Psoas muscle (tissue), 7 donors: ENCODE measurements at regions not wholly inside any gene's neighbourhood (a gene's known extent, or its start where the extent isn't known, plus 50 kb on each side); places are given as distances from the start of the nearest gene placed in this dataset.

Source experiments
- ATAC-seq, 4 donors: fragments of 200-7000 bp; cut with Tn5 transposase; one replicate each; pipeline ENCODE4 v1.9.1; 2020; ENCODE audit warnings: moderate library complexity in 3 of 4, mild to moderate bottlenecking in 2 of 4
- DNase-seq, 2 donors: peaks; one replicate each; pipeline ENCODE4 v3.0.0-alpha.2; 2020
- H3K27ac ChIP-seq: fragments of 200-600 bp; one replicate; pipeline ENCODE4 v1.8.0; 2022
- H3K27me3 ChIP-seq, 3 donors: fragments of 200-600 bp in 1 of 3; one replicate each; pipeline versions ENCODE4 v1.6.1 to v1.8.0; 2013 to 2022; ENCODE audit warnings: low read length in 2 of 3, mild to moderate bottlenecking in 2 of 3, moderate library complexity in 1 of 3; ENCODE audit not compliant: insufficient read depth in 3 of 3
- H3K36me3 ChIP-seq, 2 donors: fragments of 200-600 bp in 1 of 2; one replicate each; pipeline versions ENCODE4 v1.6.1 to v1.8.0; 2013 to 2022; ENCODE audit warnings: low read depth in 1 of 2, mild to moderate bottlenecking in 1 of 2, moderate library complexity in 1 of 2; ENCODE audit not compliant: insufficient read depth in 1 of 2
- H3K4me1 ChIP-seq: fragments of 200-600 bp; one replicate; pipeline ENCODE4 v1.8.0; 2022
- H3K4me3 ChIP-seq: fragments of 200-600 bp; one replicate; pipeline ENCODE4 v1.8.0; 2022; ENCODE audit warnings: mild to moderate bottlenecking
- H3K9me3 ChIP-seq: fragments of 200-600 bp; one replicate; pipeline ENCODE4 v1.8.0; 2022
- CTCF ChIP-seq: fragments of 200-600 bp; IDR thresholded peaks from one replicate; pipeline ENCODE4 v1.8.0; 2022; ENCODE audit warnings: antibody characterized with exemption
- WGBS, 3 donors: extraction: QIAGEN DNeasy Blood & Tissue Kit; methylation state at CpG; one replicate each; pipeline versions ENCODE4 v1.1.6 to v1.1.7; 2013; 5-methylcytosine and 5-hydroxymethylcytosine counted together
- intact Hi-C, 2 donors: fragments of 100-400 bp; cut with DNase I; formaldehyde crosslinking; loops; one replicate each; pipeline versions ENCODE4 v1.11.0 to v1.14.2; 2022
- donor health status: healthy with polysubstance abuse.
- donor health status: DM: no; HTN: no; CAD: no; lungs with moderate emphysema.
- donor health status: Bipolar disorder and iron deficiency.
- donor health status: healthy.
- donor health status: DM: yes; HTN: yes; CAD: no.
- donor health status: DM: no; HTN: no; CAD: no.
- donor health status: DM: yes; HTN: yes; CAD: no.

- Histone ChIP-seq H3K27me3 (no peaks in the 10 kb centered on the region), H3K9me3 (no peaks in the 10 kb centered on the region), H3K4me3 (no peak overlapping the region), H3K27ac (no peak overlapping the region), H3K36me3 (no peaks in the 10 kb centered on the region), H3K4me1 (no peaks in the 10 kb centered on the region)
- 78 to 89% (median 85%) methylated on average over 4 of the region's 4 CpGs for WGBS, 3 donors
- intact Hi-C loops: no loop called here
- ATAC-seq (no peak), DNase-seq (no peak)
- TF ChIP-seq CTCF: no peak
Measured at GRCh38 chr18:60656553-60656952, 284.0 kb upstream of the MC4R start.

- TF ChIP-seq CTCF: no peak
- Histone ChIP-seq H3K27me3 (no peaks in the 10 kb centered on the region), H3K27ac (no peak overlapping the region), H3K4me1 (no peaks in the 10 kb centered on the region), H3K36me3 (no peaks in the 10 kb centered on the region), H3K9me3 (no peaks in the 10 kb centered on the region), H3K4me3 (no peak overlapping the region)
- 93 to 96% (median 95%) methylated on average over 22 of the region's 22 CpGs for WGBS, 3 donors
- intact Hi-C loops: no loop called here
- ATAC-seq: no peak
- peak in 1 of 2 donors; percentile 38 for DNase-seq
Measured at GRCh38 chr18:60662491-60662890, 289.9 kb upstream of the MC4R start.

GRCh38 chr18:60663060-60663989, 290.8 kb upstream of the MC4R start:
- TF ChIP-seq CTCF: no peak
- no peaks in the 10 kb centered on the region for H3K27me3 ChIP-seq
- intact Hi-C loops: no loop called here
- no peaks in the 10 kb centered on the region for H3K9me3 ChIP-seq
- H3K4me1 ChIP-seq: no peaks in the 10 kb centered on the region
- DNase-seq (peak in 1 of 2 donors; percentile 40), ATAC-seq (no peak)
- WGBS, 3 donors: 94% methylated on average over 37 to 38 of the region's 38 CpGs
- H3K27ac ChIP-seq: no peak overlapping the region
- H3K36me3 ChIP-seq: no peaks in the 10 kb centered on the region
- H3K4me3 ChIP-seq: no peak overlapping the region

- no peaks in the 10 kb centered on the region for H3K4me1 ChIP-seq
- no peak overlapping the region for H3K4me3 ChIP-seq
- no peaks in the 10 kb centered on the region for H3K27me3 ChIP-seq
- TF ChIP-seq CTCF: no peak
- no peaks in the 10 kb centered on the region for H3K36me3 ChIP-seq
- no peak overlapping the region for H3K27ac ChIP-seq
- no peaks in the 10 kb centered on the region for H3K9me3 ChIP-seq
- ATAC-seq: no peak
- intact Hi-C loops: no loop called here
- WGBS, 3 donors: 85 to 93% (median 89%) methylated on average over 4 of the region's 4 CpGs
- no peak for DNase-seq
Measured at GRCh38 chr18:60664736-60665135, 292.2 kb upstream of the MC4R start.
